GM23338 (cell line): ENCODE measurements at regions not wholly inside any gene's neighbourhood (a gene's known extent, or its start where the extent isn't known, plus 50 kb on each side); places are given as distances from the start of the nearest gene placed in this dataset.

Source experiments
- ATAC-seq: fragments of 200-7000 bp; cut with Tn5 transposase; 3 replicates; pipeline ENCODE4 v1.9.1; 2020
- DNase-seq: peaks from one replicate; pipeline ENCODE4 v3.0.0-alpha.2; 2015; ENCODE audit warnings: low spot score
- H2AFZ ChIP-seq: fragments of 200-600 bp; sonication (generic); 2 replicates; pipeline ENCODE4 v1.8.0; 2016; ENCODE audit warnings: antibody characterized with exemption, mild to moderate bottlenecking, moderate library complexity
- H3F3A ChIP-seq: fragments of 200-600 bp; sonication (generic); replicated peaks from 2 replicates; pipeline ENCODE4 v1.8.0; 2017; ENCODE audit warnings: antibody characterized with exemption, mixed run types, low read depth
- H3K27ac ChIP-seq: fragments of 200-600 bp; sonication (generic); 2 replicates; pipeline ENCODE4 v1.6.1; 2016; ENCODE audit warnings: low read depth
- H3K27me3 ChIP-seq: fragments of 200-600 bp; sonication (generic); 2 replicates; pipeline ENCODE4 v1.8.0; 2016; ENCODE audit warnings: mild to moderate bottlenecking, mixed run types, moderate library complexity; ENCODE audit not compliant: insufficient read depth
- H3K36me3 ChIP-seq: fragments of 200-600 bp; sonication (generic); 2 replicates; pipeline ENCODE4 v1.8.0; 2016; ENCODE audit warnings: mild to moderate bottlenecking; ENCODE audit not compliant: insufficient read depth
- H3K4me1 ChIP-seq: fragments of 200-600 bp; sonication (generic); 2 replicates; pipeline ENCODE4 v1.8.0; 2016; ENCODE audit warnings: mild to moderate bottlenecking, moderate library complexity; ENCODE audit not compliant: insufficient read depth
- H3K4me2 ChIP-seq: fragments of 200-600 bp; sonication (generic); 2 replicates; pipeline ENCODE4 v1.7.1; 2017; ENCODE audit warnings: mixed run types
- H3K4me3 ChIP-seq: fragments of 200-600 bp; sonication (generic); 2 replicates; pipeline ENCODE4 v1.6.1; 2016; ENCODE audit warnings: mixed run types
- H3K79me2 ChIP-seq: fragments of 200-600 bp; sonication (generic); replicated peaks from 2 replicates; pipeline ENCODE4 v1.8.0; 2017; ENCODE audit warnings: mild to moderate bottlenecking; ENCODE audit not compliant: insufficient read depth
- H3K9me2 ChIP-seq: fragments of 200-600 bp; sonication (generic); 2 replicates; pipeline ENCODE4 v1.8.0; 2017; ENCODE audit not compliant: insufficient read depth
- H4K20me1 ChIP-seq: fragments of 200-600 bp; sonication (generic); replicated peaks from 2 replicates; pipeline ENCODE4 v1.8.0; 2017; ENCODE audit warnings: mild to moderate bottlenecking; ENCODE audit not compliant: insufficient read depth
- H3K27ac Mint-ChIP-seq: 2 replicates; pipeline ENCODE4 v1.8.0; 2020; ENCODE audit warnings: inconsistent platforms, mild to moderate bottlenecking, moderate library complexity, mixed read lengths
- H3K27me3 Mint-ChIP-seq: 3 replicates; pipeline ENCODE4 v1.8.0; 2022; ENCODE audit warnings: low read depth, mild to moderate bottlenecking, moderate library complexity, mixed read lengths, inconsistent platforms; ENCODE audit not compliant: insufficient read depth, poor library complexity
- H3K36me3 Mint-ChIP-seq: 3 replicates; pipeline ENCODE4 v1.8.0; 2021; ENCODE audit warnings: low read depth, mild to moderate bottlenecking, inconsistent platforms, moderate library complexity, mixed read lengths
- H3K4me1 Mint-ChIP-seq: 3 replicates; pipeline ENCODE4 v1.8.0; 2020; ENCODE audit warnings: mild to moderate bottlenecking, inconsistent platforms, mixed read lengths
- H3K4me3 Mint-ChIP-seq: 3 replicates; pipeline ENCODE4 v1.8.0; 2021; ENCODE audit warnings: moderate library complexity, mild to moderate bottlenecking, inconsistent platforms, mixed read lengths
- H3K9me3 Mint-ChIP-seq: 3 replicates; pipeline ENCODE4 v1.8.0; 2020; ENCODE audit warnings: moderate library complexity, mild to moderate bottlenecking, inconsistent platforms, mixed read lengths
- CREB1 ChIP-seq: fragments of 250-450 bp; sonication (Bioruptor Pico); IDR thresholded peaks from 2 replicates; pipeline ENCODE4 v1.5.0; 2020; ENCODE audit warnings: low read depth, mild to moderate bottlenecking, moderate library complexity
- EZH2 ChIP-seq: fragments of 200-600 bp; sonication (generic); IDR thresholded peaks from one replicate; pipeline ENCODE4 v1.8.0; 2017; ENCODE audit warnings: antibody characterized with exemption, mild to moderate bottlenecking, low read depth; ENCODE audit not compliant: unreplicated experiment
- EZH2phosphoT487 ChIP-seq: fragments of 200-600 bp; sonication (generic); IDR thresholded peaks from one replicate; pipeline ENCODE4 v1.8.1; 2018; ENCODE audit warnings: antibody characterized with exemption; ENCODE audit not compliant: unreplicated experiment
- JUNB ChIP-seq: IDR thresholded peaks from one replicate; pipeline ENCODE4 v1.6.1; 2016; ENCODE audit warnings: antibody characterized with exemption; ENCODE audit not compliant: unreplicated experiment
- NANOG ChIP-seq: IDR thresholded peaks from 2 replicates; pipeline ENCODE4 v1.6.1; 2016; ENCODE audit warnings: antibody characterized with exemption, borderline replicate concordance
- POLR2AphosphoS5 ChIP-seq: IDR thresholded peaks from 2 replicates; pipeline ENCODE4 v1.6.1; 2016; ENCODE audit warnings: antibody characterized with exemption, low read depth
- STAT1 ChIP-seq: IDR thresholded peaks from one replicate; pipeline ENCODE4 v1.6.1; 2016; ENCODE audit warnings: antibody characterized with exemption; ENCODE audit not compliant: unreplicated experiment
- ZNF114 ChIP-seq: fragments of 250-450 bp; sonication (Bioruptor Pico); IDR thresholded peaks from 2 replicates; pipeline ENCODE4 v1.5.0; 2020; ENCODE audit warnings: mild to moderate bottlenecking, moderate library complexity
- ZNF331 ChIP-seq: fragments of 250-450 bp; sonication (Bioruptor Pico); IDR thresholded peaks from 2 replicates; pipeline ENCODE4 v1.5.0; 2020; ENCODE audit warnings: low read depth, mild to moderate bottlenecking, moderate library complexity
- ZNF462 ChIP-seq: fragments of 250-450 bp; sonication (Bioruptor Pico); IDR thresholded peaks from 2 replicates; pipeline ENCODE4 v1.5.0; 2020; ENCODE audit warnings: mild to moderate bottlenecking, moderate library complexity
- TF ChIP-seq, protein P1 (sequence below): IDR thresholded peaks from one replicate; pipeline ENCODE4 v1.6.1; 2018; ENCODE audit warnings: antibody characterized with exemption; ENCODE audit not compliant: unreplicated experiment
- TF ChIP-seq, protein P2 (sequence below): IDR thresholded peaks from 2 replicates; pipeline ENCODE4 v1.6.1; 2016; ENCODE audit warnings: antibody characterized with exemption

DNA sequence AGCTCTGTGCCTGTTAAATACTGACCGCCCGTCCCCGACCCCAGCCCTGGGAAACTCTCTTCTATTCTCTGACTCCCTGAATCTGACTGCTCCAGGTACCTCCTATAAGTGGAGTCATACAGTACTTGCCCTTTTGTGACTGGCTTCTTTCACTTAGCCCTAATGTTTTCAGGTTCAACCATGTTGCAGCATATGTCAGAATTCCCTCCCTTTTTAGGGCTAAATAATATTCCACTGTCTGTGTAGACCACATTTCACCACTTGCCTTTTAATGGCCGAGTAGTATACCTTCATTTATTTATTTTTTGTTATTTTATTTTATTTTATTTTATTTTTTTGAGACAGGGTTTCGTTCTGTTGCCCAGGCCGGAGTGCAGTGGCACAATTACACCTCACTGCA is 96.1 kb upstream of the SLC22A11 start (continued):
- TF ChIP-seq, protein P1, sequence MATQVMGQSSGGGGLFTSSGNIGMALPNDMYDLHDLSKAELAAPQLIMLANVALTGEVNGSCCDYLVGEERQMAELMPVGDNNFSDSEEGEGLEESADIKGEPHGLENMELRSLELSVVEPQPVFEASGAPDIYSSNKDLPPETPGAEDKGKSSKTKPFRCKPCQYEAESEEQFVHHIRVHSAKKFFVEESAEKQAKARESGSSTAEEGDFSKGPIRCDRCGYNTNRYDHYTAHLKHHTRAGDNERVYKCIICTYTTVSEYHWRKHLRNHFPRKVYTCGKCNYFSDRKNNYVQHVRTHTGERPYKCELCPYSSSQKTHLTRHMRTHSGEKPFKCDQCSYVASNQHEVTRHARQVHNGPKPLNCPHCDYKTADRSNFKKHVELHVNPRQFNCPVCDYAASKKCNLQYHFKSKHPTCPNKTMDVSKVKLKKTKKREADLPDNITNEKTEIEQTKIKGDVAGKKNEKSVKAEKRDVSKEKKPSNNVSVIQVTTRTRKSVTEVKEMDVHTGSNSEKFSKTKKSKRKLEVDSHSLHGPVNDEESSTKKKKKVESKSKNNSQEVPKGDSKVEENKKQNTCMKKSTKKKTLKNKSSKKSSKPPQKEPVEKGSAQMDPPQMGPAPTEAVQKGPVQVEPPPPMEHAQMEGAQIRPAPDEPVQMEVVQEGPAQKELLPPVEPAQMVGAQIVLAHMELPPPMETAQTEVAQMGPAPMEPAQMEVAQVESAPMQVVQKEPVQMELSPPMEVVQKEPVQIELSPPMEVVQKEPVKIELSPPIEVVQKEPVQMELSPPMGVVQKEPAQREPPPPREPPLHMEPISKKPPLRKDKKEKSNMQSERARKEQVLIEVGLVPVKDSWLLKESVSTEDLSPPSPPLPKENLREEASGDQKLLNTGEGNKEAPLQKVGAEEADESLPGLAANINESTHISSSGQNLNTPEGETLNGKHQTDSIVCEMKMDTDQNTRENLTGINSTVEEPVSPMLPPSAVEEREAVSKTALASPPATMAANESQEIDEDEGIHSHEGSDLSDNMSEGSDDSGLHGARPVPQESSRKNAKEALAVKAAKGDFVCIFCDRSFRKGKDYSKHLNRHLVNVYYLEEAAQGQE = no peak
- TF ChIP-seq ZNF114 = no peak
- no peak for TF ChIP-seq JUNB
- no peak for TF ChIP-seq ZNF331 (CRISPR knock-in tag)
- TF ChIP-seq CREB1 (CRISPR knock-in tag) = no peak
- TF ChIP-seq NANOG = no peak
- no peak for TF ChIP-seq STAT1
- no peak for TF ChIP-seq EZH2
- TF ChIP-seq, protein P2, sequence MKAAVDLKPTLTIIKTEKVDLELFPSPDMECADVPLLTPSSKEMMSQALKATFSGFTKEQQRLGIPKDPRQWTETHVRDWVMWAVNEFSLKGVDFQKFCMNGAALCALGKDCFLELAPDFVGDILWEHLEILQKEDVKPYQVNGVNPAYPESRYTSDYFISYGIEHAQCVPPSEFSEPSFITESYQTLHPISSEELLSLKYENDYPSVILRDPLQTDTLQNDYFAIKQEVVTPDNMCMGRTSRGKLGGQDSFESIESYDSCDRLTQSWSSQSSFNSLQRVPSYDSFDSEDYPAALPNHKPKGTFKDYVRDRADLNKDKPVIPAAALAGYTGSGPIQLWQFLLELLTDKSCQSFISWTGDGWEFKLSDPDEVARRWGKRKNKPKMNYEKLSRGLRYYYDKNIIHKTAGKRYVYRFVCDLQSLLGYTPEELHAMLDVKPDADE = no peak

DNA sequence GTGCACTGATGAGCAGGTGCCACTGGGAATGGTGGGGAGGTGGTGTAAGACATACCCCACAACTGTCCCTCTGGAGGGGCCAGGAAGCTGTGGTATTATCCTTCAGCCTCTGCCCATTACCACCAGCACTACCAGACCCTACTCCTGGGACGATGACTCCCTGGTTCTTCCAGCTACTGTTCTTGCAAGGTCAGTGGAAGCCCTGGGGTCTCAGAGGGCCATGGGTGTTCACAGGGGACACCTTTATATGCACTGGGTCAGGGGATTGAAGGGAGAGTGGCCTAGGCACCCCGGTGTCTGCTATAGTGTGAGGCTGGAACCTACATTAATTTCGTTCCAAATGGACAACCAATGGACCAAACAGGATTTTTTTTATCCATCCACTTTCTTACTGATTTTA is 94.7 kb upstream of the SLC22A11 start:
- H3K9me3 Mint-ChIP-seq = no peaks in the 10 kb centered on the region
- H3K4me1 Mint-ChIP-seq = peaks cover 16% of the 10 kb centered on the region; the same call in 2 of the 3 replicates
- Histone ChIP-seq H3K4me2 (no peak overlapping the region), H3K9me2 (no peaks in the 10 kb centered on the region), H4K20me1 (no peaks in the 10 kb centered on the region), H3K27ac (no peak overlapping the region), H3K4me3 (no peak overlapping the region), H3K27me3 (no peaks in the 10 kb centered on the region), H3K4me1 (peaks cover 10% of the 10 kb centered on the region; the same call in 1 of the 2 replicates), H3K36me3 (no peaks in the 10 kb centered on the region), H2AFZ (no peak overlapping the region), H3K79me2 (no peaks in the 10 kb centered on the region), H3F3A (no peaks in the 10 kb centered on the region)
- H3K4me3 Mint-ChIP-seq = no peak overlapping the region
- H3K36me3 Mint-ChIP-seq = no peaks in the 10 kb centered on the region
- DNase-seq = no peak
- H3K27ac Mint-ChIP-seq = no peak overlapping the region
- H3K27me3 Mint-ChIP-seq = peaks cover 7% of the 10 kb centered on the region
- no peak for ATAC-seq
- TF ChIP-seq EZH2phosphoT487 = no peak
- no peak for TF ChIP-seq EZH2
- TF ChIP-seq ZNF462 (CRISPR knock-in tag) = no peak
- TF ChIP-seq STAT1 = no peak
- TF ChIP-seq JUNB = no peak
- TF ChIP-seq, protein P1 = no peak
- no peak for TF ChIP-seq POLR2AphosphoS5
- no peak for TF ChIP-seq NANOG
